ENCODE measurements at regions not wholly inside any gene's neighbourhood (a gene's known extent, or its start where the extent isn't known, plus 50 kb on each side); places are given as distances from the start of the nearest gene placed in this dataset.

GRCh38 chr18:43664487-43665008 lies 387.3 kb upstream of the SYT4 start:
- TF ChIP-seq CTCF (conservative IDR thresholded peaks at IDR 0.05) = no peak
- no peak for TF ChIP-seq ZFX (IDR thresholded peaks at IDR 0.05)
